ENCODE measurements at regions not wholly inside any gene's neighbourhood (a gene's known extent, or its start where the extent isn't known, plus 50 kb on each side); places are given as distances from the start of the nearest gene placed in this dataset.

GRCh38 chr2:220503431-220503830 is 876.0 kb downstream of the SLC4A3 start:
- ATAC-seq (no peak), DNase-seq (no peak), FAIRE-seq (no peak)
- intact Hi-C loops (cut with DNase I): no loop called here
- Histone ChIP-seq H3K9me3 (no peaks in the 10 kb centered on the region), H3K36me3 (no peaks in the 10 kb centered on the region), H3K4me1 (no peaks in the 10 kb centered on the region), H3K27ac (no peak overlapping the region), H3K4me3 (no peak overlapping the region), H3K27me3 (no peaks in the 10 kb centered on the region)
- no peak for TF ChIP-seq CTCF (IDR thresholded peaks at IDR 0.05)
- WGBS, 2 donors: 75 to 80% methylated on average over 4 of the region's 4 CpGs

GRCh38 chr2:220504938-220505503 is 877.6 kb downstream of the SLC4A3 start:
- intact Hi-C loops (cut with DNase I): no loop called here
- 11 to 22% methylated on average over 2 of the region's 2 CpGs for WGBS, 2 donors
- Histone ChIP-seq H3K9me3 (no peaks in the 10 kb centered on the region), H3K4me3 (no peak overlapping the region), H3K27ac (no peak overlapping the region), H3K27me3 (no peaks in the 10 kb centered on the region), H3K4me1 (no peaks in the 10 kb centered on the region), H3K36me3 (no peaks in the 10 kb centered on the region)
- DNase-seq (no peak), FAIRE-seq (no peak), ATAC-seq (peak in 3 of 4 donors; percentile 59 to 88 (median 80))
- no peak for TF ChIP-seq CTCF (IDR thresholded peaks at IDR 0.05)

GRCh38 chr2:220506466-220506865 is 879.0 kb downstream of the SLC4A3 start:
- FAIRE-seq (no peak), ATAC-seq (no peak), DNase-seq (no peak)
- Histone ChIP-seq H3K36me3 (no peaks in the 10 kb centered on the region), H3K9me3 (no peaks in the 10 kb centered on the region), H3K4me3 (no peak overlapping the region), H3K27ac (no peak overlapping the region), H3K27me3 (no peaks in the 10 kb centered on the region), H3K4me1 (no peaks in the 10 kb centered on the region)
- no peak for TF ChIP-seq CTCF (IDR thresholded peaks at IDR 0.05)
- 74 to 76% methylated on average over 3 of the region's 3 CpGs for WGBS, 2 donors
- intact Hi-C loops (cut with DNase I): no loop called here

GRCh38 chr2:220509096-220509757 is 881.8 kb downstream of the SLC4A3 start:
- no peak overlapping the region for H3K4me3 ChIP-seq
- H3K27ac ChIP-seq: no peak overlapping the region
- no peak for TF ChIP-seq CTCF (IDR thresholded peaks at IDR 0.05)
- ATAC-seq: no peak
- H3K4me1 ChIP-seq: no peaks in the 10 kb centered on the region
- H3K36me3 ChIP-seq: no peaks in the 10 kb centered on the region
- no peaks in the 10 kb centered on the region for H3K27me3 ChIP-seq
- no peaks in the 10 kb centered on the region for H3K9me3 ChIP-seq
- intact Hi-C loops (cut with DNase I): no loop called here
- DNase-seq: no peak
- FAIRE-seq: no peak
- 73 to 76% methylated on average over 2 of the region's 2 CpGs for WGBS, 2 donors

- no peaks in the 10 kb centered on the region for H3K9me3 ChIP-seq
- H3K4me3 ChIP-seq: no peak overlapping the region
- TF ChIP-seq CTCF (IDR thresholded peaks at IDR 0.05): no peak
- intact Hi-C loops (cut with DNase I): no loop called here
- FAIRE-seq (no peak), ATAC-seq (no peak), DNase-seq (no peak)
- no peaks in the 10 kb centered on the region for H3K4me1 ChIP-seq
- H3K27me3 ChIP-seq: no peaks in the 10 kb centered on the region
- no peak overlapping the region for H3K27ac ChIP-seq
- no peaks in the 10 kb centered on the region for H3K36me3 ChIP-seq
- WGBS, 2 donors: 85 to 88% methylated on average over 6 of the region's 6 CpGs
Measured at GRCh38 chr2:220509966-220510365, 882.5 kb downstream of the SLC4A3 start.

Data from pancreas (tissue), 10 donors.